ENCODE measurements at regions not wholly inside any gene's neighbourhood (a gene's known extent, or its start where the extent isn't known, plus 50 kb on each side); places are given as distances from the start of the nearest gene placed in this dataset.

DNA sequence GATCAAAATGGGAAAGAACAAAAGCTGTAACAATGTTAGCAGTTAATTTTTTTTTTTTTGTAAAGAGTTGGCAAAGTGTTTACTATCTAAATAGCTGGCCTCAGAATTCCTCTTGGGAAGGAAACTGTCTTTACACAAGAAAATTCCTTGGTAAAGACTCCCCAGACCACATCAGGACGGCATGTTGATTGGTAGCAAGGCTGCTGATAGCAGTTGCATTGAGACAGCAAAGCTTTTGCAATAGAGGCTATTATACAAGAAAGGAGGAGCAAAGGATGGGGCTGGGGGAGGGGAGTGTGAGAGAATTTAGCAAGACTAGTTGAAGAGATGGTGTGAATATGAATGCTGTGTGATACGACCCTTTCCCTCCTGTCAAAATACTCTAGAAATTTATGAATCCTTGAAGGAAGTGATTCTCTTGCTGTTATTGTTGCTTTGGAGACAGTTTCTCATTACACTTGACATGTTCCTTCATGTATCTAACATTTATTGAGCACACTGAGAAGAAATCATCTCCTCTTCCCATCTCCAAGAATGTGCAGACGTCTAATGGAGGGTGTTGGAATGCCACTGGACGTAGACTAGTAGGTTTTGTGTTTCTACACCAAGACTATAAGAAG lies 355.6 kb downstream of the SIPA1L2 start:
- DNase-seq, result no peak

DNA sequence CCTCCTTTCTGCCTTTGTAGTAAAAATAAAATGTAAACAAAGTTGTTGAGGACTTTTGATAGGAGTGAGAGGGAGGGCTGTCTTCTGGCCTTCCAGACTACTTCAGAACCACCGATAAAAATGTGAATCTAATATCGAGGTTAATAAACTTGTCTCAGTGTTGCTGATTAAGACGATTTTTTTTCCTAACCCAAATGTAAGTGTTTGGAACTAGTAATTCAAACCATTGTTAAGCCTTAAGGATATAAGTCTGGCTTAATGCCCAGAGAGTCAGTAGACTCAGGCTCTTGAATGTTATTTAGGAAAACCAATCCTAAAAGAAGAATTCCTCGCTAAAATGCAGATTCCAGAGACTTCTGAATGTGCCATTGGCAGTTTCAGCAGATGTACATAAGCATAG lies 356.9 kb downstream of the SIPA1L2 start:
- DNase-seq, result no peak

DNA sequence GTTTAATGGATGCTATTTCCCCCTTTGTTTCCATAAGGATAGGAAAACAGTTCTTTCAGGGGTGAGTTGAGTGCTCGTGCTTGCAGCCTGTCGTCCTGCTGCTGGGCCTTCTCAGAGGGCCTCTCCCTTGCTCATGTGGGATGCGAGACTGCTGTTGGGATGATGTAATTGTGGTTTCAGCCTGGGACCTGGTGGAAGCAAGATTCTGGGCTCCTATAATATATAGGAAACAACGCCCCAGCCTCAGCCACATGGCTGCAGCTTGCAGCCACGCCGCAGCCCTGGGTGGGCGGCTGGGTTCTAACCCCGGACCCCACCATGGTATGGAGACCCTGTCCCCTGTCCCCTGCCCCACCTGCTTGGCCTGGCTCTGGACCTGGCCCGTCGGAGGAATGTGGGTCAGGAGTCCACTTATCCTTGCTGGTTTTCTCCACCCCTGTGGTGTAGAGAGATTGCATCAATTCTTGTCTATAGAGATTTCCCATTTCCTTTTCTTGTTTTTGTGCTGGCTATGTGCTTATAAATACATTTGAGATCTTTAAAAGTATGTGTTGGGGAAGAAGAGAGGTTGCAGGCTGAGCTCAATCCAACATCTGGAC lies 357.8 kb downstream of the SIPA1L2 start:
- DNase-seq, result no peak

DNA sequence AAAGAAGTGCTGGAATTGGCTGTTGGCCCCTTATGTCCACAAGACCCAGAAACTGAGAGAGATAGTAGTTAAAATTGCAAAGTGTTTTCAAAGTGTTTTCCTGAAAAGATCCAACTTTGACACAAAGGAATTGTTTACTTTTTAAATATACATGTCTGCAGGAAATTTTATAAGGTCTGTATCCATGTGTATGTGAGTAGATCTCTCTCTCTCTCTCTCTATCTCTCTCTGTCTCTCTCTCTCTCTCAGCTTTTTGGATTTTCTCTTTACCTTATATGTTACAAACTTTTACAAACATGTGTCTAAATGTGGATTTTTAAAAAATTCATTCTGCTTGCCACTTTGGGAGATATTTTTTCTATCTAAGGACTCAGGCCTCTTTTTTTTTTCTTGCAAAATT lies 358.6 kb downstream of the SIPA1L2 start:
- DNase-seq, result no peak

DNA sequence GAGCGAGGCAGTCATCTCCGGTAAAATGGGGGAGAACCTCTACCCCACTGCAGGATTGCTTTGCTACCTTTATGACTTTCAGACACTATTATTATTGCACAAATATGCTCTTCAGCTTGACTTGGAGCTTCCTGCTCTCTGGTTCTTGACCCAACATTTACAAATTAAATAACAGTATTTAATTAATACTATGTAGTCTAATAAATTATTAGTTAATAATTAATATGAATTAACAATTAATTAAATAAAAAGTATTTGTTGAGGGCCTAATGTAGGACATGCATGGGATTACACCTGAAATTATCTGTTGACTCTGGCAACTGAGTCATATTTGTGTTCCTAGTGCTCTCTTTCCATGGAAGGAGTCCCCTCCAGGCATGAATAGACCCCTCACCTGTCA lies 359.9 kb downstream of the SIPA1L2 start:
- no peak for DNase-seq

DNA sequence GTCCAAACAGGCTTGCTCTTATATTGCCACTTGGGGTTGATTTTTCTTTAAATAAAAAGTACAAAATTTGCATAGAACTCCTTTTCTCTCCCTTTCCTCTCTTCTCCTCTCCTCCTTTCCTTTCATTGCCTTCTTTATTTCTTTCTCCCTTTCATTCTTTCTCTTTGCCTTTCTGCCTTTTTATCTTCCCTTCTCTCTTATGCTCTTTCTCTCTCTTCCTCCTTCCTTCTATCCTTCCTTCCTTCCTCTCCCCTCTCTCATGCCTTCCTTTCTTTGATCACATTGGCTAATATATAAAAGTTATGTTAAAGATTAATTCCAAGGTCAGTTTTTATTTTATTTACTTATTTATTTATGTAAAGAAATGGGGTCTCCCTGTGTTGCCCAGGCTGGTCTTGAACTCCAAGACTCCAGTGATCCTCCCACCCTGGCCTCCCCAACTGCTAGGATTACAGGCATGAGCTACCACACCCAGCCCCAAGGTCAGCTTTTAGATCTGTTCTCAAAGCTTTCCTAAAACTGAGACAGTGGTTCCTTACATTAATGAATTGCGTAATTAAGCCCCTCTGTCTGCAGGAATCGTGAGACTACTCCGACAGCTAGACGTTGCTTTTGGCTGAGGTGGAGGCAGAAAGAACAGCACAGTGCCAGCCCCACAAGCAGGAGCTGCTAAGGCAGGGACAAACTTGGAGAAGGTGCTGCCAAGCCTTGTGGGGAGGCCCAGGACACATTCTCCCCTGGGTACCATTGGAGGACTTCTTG lies 361.9 kb downstream of the SIPA1L2 start:
- no peak for DNase-seq

DNA sequence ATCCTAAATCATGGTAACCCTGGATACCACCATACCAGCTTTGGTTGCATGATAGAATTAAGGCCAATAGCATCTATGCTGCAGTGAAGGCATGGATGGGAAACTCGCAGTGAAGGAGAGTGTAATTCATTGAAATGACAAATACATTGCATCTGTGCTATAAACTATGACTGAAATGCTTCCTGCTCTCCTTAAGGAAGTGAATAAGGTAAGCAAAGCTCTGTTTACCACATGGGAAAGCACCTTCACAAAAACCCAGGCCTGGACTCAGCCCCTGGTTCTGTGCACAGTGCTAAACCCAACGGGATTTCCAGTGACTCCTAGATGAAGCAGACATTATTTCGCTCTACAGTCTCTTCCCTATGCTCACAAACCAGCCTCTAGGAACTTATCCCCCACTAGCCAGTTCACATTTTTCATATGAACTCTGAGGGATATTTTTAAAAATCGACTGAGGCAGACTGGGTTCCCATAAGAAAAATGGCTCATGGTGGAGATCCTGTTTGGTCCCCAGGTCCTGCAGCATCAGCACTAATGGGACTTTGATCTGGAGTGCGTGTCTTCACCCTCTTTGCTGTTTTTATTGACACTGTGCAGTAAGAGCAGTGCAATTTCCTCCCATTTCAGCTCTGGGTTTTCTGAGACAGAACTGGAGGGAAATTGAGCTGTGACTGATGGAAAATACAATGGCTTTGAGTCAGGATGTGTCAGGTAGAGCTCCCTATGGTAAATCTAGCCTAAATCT lies 362.7 kb downstream of the SIPA1L2 start:
- DNase-seq, result no peak

DNA sequence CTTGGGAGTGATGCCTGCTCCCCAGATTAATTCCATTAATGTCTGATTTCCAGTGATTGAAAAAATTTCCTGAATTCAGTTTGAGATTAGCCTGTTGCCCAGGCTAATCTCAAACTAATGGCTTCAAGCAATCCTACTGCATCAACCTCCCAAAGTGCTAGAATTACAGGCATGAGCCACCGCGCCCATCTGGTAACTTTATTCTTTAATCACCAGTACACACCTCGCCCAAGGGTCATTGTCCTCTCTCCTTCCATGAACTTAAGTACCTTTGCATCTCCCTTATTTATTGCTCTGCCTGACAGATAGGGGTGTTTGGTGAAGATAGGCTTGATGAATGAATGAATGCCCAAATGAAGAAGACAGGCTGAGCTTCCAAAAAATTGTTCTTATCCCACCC lies 366.5 kb downstream of the SIPA1L2 start:
- no peak for DNase-seq

DNA sequence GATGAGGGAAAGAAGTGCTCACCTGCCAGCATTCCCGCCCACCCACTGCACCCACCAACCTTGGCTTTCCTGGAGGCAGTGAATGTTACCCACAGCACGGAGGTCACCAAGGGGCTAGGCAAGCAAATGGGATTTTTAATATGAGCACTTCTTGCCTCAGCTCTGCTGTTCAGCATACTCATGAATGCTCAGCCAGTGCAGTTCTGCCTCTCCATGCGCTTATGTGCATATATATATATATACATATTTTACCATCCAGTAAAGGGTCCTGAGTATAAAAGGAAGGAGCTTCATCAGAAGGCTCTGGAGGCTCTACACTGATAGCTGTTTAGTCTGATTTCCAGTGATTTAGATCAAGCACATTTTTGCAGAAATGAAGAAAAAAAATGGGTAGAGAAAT lies 366.9 kb downstream of the SIPA1L2 start:
- no peak for DNase-seq

DNA sequence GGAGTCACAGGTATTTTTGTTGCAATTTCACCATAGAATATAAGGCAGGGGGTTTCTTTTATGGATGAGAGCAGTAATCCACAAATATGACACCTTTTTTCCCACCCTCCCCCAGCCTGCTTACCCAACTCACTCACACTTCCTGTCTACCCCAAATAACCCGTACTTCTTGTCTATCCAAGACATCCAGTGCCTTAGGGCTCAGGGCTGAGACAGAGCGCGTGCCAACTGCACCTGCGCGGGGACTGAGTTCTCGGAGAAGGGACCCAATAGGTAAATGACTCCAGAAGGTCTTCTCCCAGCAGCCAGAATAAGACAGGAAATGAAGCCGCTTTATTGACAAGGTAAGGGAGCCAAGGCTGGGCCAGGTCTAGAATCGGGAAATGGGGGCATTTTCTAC lies 369.1 kb downstream of the SIPA1L2 start:
- no peak for DNase-seq

DNA sequence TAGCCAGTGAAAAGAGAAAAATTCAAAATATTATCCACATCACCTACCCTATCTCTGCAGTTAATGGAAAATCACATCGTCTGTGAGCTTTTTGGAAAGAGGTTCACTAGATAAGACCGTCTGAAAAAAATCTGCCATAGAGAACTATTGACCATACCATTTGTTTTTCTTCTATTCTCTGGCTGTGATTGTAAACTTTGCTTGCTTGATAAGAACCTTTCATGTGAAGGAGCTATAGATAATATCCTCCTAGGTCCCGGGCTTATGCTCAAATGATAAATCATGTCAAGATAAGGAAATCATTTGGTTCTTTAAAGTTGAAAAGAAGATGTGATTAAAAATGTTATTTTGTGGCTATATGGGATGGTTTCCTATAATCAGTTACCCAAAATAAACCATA lies 369.9 kb downstream of the SIPA1L2 start:
- no peak for DNase-seq

DNA sequence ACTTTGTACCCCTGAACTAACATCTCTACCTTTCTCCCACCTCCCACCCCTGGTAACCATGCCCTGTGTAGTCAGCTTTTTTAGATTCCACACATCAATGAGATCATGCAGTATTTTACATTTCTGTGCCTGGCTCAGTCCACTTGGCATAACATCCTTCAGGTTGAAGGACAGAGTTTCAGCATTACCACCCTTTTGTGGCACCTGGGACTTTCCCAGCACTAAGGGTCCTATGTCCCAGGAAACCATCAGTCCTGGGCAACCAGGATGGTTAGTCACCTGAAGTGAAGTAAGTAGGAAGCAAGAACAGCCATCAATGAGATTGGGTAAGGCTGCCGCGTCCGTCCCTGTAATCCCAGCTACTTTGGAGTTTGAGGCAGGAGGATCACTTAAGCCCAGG lies 370.6 kb downstream of the SIPA1L2 start:
- no peak for DNase-seq

DNA sequence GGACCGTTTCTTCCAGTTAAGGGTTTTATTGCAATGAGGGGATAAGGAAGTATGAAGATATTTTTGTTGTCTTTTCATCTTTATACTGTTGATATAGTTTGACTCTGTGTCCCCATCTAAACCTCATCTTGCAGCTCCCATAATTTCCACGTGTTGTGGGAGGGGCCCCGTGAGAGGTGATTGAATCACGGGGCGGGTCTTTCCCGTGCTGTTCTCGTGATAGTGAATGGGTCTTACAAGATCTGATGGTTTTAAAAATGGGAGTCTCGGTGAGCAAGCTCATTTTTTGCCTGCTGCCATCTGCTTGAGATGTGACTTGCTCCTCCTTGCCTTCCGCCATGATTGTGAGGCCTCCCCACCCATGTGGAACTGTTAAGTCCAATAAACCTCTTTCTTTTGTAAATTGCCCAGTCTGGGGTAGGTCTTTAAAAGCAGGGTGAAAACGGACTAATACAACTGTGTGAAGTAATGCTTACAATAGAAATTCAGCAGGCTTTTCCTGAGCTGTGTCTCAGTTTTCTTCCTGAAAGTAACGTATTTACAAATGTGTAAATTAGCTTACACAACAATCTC lies 377.3 kb downstream of the SIPA1L2 start:
- DNase-seq, result no peak

DNA sequence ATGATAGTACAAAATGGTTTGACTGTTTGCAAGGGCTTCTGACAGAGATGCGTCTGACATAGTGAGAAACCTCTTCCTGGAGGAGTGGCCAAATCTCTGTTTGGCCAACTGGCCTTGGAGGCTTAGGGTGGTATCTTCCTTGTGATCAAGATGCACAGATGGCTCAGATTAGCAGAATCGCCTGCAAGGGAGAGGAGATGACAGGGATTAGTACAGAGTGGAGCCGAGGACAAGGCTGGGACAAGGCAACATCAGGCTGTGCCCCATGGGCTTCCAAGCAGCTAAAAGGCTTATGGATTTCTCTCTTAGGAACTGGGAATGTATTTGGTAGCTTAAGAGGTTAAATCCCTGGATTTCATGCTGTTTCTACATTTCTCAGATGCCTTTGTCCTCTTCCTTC lies 379.1 kb downstream of the SIPA1L2 start:
- no peak for DNase-seq

DNA sequence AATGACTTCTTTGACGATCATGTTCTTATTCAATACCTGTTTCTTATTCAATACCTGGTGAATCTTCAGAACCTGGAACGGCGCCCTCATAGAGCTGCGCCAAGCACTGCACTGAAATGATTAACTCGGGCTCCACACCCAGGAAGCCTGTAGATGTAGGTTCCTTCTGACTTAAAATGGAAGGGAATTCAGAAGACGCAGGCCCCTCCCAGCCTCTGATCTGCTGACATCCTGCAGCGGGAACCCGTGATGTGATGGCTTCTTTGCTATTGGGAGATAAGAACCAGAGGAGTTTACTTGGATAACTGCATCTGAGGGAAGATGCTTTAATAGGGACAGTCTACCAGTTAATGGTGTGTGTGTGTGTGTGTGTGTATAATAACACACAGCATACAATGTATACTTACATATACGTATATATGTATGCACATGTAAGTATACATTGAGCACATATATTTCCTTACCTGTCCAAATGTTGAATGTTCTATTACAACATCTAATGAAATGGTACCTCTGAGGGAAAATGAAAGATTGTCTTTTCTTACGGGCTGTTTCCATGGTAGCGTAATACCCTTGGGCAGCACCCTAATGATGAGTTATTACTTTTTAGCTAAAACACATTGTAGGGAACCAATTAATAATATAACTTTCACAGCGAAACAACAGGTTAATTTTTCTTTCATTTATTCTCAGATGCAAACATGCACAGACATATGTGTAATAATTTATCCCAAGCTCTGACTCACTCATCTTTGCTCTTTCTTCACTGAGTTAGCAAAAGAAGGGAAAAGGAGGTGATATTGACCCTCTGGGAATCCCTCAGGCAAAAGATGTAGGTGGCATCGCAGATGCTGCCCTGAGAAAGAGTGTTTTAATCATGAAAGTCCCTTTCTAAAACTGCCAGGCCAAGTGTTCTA lies 379.8 kb downstream of the SIPA1L2 start:
- DNase-seq, result no peak

DNA sequence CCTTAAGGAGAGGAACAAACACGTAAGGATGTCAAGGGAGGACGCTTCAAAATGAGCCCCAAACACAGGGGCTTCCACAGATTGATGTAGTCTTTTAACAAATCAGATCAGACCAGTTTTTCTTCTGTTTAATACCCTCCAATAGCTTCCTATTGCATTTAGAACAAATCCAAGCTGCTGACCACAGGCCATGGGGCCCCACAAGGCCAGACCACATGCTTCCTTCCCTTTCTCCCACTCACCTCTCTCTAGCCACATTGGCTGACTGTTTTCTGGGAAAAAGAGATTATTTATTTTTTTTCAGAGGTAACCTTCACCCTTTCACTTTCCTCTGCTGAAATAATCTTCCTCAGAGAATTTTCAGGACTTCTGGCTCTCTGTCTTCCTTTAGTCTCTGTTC lies 380.6 kb downstream of the SIPA1L2 start:
- DNase-seq, result no peak

DNA sequence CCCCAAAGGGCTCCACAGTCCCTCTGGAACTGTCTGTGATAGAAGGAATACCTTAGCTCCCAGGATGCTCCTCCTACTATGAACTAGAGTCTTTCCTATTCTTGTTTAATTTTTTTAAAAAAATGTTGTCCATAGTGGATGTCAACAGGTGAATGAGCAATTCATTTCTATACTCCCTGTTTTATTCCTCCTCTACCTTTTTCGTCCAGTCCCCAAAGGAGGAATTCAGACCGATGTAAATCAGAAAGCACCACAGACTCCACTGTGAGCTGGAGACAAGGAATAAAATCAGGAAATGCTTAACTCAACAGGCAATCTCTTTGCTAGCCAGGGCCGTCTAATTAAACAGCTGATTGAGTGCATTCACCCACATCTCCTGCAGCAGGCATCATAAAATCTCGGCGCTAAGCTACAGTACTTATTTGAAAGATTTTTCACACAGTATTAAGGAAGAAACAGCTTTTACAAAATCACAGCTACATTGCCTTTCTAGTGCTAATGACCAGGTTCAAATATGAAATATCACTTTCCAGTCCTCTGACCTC lies 381.6 kb downstream of the SIPA1L2 start:
- DNase-seq, result no peak

DNA sequence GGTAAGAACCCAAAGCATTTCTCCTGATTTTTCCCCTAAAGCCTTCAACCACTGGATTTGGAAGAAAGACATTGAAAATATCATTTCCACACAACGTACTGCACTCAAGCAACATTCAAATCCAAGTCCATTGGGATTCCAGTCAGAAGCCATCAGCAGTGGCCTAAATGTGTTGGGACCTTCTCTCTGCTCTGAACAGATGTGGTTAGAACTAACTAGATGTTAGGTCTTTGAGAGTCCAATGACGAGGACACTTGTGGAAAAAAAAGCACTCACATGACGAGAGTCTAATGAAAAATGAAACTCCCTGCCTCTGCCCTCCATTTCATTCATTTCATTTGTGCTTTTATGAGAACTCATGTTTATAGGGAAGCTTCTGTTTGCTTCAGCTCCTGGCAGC lies 382.3 kb downstream of the SIPA1L2 start:
- no peak for DNase-seq

DNA sequence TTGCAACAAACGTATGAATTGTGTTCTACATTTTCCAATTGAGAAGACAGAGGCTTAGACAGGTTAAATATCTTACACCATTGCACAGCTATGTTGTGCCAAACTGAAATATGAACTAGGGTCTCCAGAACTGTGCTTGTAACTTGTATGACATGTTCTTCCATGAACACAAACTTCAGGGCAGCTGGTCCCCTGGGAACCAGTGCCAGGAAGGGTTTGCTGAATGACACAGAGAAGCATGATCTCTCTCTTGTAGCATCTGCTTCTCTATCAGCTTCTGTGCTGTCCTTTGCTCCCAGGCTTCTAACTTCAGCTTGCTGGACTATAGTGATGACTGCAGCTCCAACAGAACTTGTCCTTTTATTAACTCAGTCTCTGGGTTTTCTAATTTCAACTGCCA lies 385.5 kb downstream of the SIPA1L2 start:
- no peak for DNase-seq

DNA sequence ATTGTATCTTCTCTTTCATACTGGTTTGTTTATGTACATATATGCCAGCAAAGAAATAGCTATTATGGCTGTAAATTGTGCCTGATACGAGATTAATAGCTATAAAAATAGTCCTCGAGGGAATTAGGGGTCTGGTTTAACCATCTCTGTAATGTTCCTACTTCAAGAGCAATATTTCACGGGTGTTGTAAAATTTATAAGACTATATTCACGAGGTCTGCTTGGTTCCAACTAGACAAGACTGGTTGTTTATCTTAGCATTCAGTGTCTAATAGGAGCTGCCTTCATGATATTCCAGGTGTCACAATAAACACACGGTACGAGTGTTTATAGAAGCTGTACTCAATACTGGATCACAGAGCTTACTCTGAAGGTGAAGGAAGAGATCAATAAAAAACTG lies 389.9 kb downstream of the SIPA1L2 start:
- no peak for DNase-seq

DNA sequence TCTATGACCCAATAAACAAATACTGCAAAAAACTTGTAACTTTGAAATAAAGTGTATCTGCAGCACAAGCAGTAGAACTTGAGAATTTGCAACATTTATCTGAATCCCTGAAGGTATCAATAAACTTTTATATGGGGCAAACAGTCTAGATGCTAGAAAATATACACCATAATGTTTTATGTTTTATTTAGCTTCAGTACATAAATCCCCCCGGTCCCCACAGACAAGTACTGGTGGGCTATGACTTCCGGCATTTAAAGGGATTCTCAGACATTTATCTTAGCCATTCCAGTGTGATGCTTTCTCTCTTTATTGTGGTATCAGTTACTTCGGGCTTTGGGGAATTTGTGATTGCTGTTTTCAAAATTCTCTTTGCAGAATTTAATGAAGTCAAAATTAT lies 390.4 kb downstream of the SIPA1L2 start:
- no peak for DNase-seq

DNA sequence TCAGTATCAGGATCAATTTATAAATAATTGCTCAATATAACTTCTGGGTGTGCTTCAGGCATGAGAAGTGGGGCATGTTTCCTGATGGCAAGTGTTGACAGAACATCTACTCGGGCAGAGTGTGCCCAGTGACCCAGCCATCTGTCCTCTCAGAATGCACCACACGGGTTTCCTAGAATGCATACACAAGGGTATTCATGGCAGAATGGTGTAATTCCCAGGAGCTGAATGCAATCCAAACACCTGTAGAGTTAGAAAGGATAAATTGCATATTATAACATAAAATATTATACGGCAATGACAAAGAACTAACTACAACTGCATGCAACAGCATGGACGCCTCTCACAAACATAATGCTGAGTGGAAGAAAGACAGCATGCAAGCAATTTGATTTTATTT lies 391.9 kb downstream of the SIPA1L2 start:
- DNase-seq, result no peak

Data from right kidney (tissue), 1 donor.